GM19193 (cell line): ENCODE measurements at regions not wholly inside any gene's neighbourhood (a gene's known extent, or its start where the extent isn't known, plus 50 kb on each side); places are given as distances from the start of the nearest gene placed in this dataset.

Experiments used
- POLR2A ChIP-seq: IDR thresholded peaks from 4 replicates; pipeline ENCODE4 v1.6.1; 2011; ENCODE audit not compliant: insufficient read depth, insufficient read length; ENCODE audit errors: extremely low read depth

- TF ChIP-seq POLR2A = no peak
Observed at GRCh38 chr7:68401313-68401712, 1197.0 kb upstream of the AUTS2 start.

DNA sequence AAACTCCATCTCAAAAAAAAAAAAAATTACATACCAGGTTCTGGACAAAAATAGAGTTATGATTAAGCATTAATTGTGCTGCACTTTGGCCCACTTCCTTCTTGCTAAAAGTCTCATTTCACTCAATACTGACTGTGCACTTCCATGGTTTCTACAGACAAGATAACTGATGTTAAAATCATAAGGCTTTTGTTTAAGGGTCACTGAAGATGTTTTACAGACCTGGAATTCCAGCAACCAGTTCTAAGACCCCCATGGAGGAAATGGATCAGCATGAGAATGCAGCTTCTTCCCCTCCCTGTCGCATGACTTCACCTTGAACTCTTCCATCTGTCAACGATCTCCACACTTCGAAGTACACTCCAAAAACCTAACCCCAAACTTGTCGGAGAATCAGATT lies 1191.8 kb upstream of the AUTS2 start:
- no peak for TF ChIP-seq POLR2A

GRCh38 chr7:68407460-68407859 lies 1190.8 kb upstream of the AUTS2 start:
- no peak for TF ChIP-seq POLR2A

DNA sequence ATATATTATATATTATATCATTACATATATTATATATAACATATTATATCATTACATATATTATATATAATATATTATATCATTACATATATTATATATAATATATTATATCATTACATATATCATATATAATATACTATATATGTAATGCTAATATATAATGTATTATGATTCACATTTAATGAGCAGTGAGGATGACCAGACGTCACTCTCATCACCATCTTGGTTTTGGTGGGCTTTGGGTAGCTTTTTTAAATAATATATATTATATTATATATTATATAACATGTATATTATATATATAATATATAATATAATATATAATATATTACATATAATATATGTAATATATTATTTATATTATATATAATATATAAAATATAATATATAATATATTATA lies 1189.4 kb upstream of the AUTS2 start:
- TF ChIP-seq POLR2A = no peak

DNA sequence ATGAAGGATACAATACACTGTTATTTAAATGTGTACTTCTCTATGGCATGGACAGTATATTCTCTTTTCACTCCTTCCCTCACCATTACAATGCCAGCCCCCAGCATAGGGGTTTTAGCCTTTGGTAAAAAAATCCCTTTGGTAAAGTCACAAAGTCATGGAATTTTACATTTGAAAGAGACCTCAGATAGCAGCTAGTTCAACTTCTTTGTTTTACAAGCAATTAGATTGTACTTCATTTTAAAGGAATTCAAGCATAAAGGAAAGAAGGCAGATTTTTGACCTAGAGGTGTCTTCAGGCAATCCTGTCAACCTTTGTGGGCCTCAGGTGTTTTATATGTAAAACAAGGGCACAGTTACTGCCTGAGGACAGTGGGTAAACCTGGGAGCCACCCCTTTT lies 1188.4 kb upstream of the AUTS2 start:
- no peak for TF ChIP-seq POLR2A

DNA sequence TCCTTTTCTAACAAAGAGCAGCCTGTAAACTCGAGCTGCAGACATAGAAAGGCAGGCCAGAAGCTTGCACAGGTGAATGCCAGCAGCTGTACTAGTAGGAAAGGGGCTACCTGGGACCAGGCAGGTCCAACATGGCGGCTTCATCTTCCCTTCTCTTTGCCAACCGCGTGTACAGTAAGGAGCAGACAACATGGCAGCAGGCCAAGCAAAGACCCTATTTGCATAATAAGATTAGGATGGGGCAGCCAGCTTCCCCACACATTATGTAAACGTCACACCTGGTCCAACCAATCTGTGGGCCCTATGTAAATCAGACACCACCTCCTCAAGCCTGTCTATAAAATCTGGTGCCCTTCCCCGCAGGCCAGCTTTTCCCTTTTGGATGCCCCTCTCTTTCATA lies 1186.5 kb upstream of the AUTS2 start:
- TF ChIP-seq POLR2A = no peak

- no peak for TF ChIP-seq POLR2A
Observed at GRCh38 chr7:68414631-68415425, 1183.4 kb upstream of the AUTS2 start.

DNA sequence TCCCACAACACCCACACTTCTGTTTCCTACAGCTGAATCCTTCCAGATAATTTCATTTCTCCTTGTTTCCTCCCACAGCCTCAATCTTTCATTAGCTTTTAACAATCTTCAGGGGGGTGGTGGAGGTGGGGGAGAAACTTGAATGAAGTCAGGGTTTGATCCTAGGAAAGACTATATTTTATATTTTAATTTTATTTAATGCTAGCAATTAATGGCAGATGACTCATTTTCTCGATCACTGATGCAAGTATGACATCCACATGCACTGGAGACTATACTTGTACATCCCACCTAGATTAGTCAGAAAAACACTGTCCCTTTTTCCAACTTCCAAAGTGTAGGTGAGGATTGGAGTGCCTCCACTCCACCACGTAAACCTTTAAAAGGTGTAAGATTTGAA lies 1181.3 kb upstream of the AUTS2 start:
- TF ChIP-seq POLR2A = no peak

- no peak for TF ChIP-seq POLR2A
Observed at GRCh38 chr7:68417659-68418058, 1180.6 kb upstream of the AUTS2 start.

- no peak for TF ChIP-seq POLR2A
Observed at GRCh38 chr7:68420342-68421192, 1177.7 kb upstream of the AUTS2 start.

DNA sequence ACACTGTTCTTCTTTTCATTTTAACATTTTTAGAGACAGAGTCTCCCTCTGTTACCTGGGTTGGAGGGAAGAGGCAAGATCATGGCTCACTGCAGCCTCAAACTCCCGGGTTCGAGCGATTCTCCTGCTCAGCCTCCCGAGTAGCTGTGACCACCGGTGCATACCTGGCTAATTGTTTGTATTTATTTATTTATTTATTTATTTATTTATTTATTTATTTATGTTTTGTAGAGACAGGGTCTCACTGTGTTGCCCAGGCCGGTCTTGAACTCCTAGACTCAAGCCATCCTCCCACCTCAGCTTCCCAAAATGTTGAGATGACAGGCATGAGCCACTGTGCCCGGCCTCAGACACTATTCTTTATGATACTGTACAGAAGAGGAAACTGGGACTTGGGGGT lies 1176.6 kb upstream of the AUTS2 start:
- no peak for TF ChIP-seq POLR2A

- no peak for TF ChIP-seq POLR2A
Observed at GRCh38 chr7:68422281-68422680, 1176.0 kb upstream of the AUTS2 start.

DNA sequence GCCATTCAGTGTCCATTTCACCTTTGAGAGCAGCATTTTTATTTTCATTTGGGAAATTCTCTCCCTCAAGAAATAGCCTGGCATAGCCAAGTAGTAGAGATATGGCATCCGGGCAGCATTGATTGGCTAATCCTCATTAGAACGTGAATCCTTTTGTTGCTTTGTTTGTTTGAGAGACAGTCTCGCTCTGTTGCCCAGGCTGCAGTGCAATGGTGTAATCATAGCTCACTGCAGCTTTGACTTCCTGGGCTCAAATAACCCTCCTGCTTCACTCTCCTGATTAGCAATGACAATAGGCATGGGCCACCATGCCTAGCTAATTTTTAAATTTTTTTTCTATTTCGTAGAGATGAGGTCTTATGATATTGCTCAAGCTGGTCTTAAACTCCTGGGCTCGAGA lies 1174.9 kb upstream of the AUTS2 start:
- no peak for TF ChIP-seq POLR2A

- no peak for TF ChIP-seq POLR2A
Observed at GRCh38 chr7:68424658-68425297, 1173.5 kb upstream of the AUTS2 start.

DNA sequence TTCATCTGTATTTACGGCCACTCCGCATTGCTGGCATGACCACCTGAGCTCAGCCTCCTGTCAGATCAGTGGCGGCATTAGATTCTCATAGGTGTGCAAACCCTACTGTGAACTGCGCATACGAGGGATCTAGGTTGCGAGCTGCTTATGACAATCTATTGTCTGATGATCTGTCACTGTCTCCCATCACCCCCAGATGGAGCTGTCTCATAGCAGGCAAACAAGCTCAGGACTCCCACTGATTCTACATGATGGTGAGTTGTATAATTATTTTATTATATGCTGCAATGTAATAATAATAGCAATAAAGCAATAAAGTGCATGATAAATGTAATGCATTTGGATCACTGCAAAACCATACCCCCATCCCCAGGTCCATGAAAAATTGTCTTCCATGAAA lies 1172.9 kb upstream of the AUTS2 start:
- no peak for TF ChIP-seq POLR2A
